Endothelial cell of umbilical vein (primary cell): ENCODE measurements at regions not wholly inside any gene's neighbourhood (a gene's known extent, or its start where the extent isn't known, plus 50 kb on each side); places are given as distances from the start of the nearest gene placed in this dataset.

Experiments
- BruUV-seq: library from RNA; stranded (reverse); fragments of 400-500 nt; replicated peaks from 2 replicates; lab custom pipeline; 2021; lab: Mats Ljungman, UMichigan
- CTCF ChIA-PET: fragments of 300-600, 350-600 bp; sonication (Branson Sonifier 250); formaldehyde crosslinking; loops from one replicate; lab custom pipeline; 2021; ENCODE audit warnings: antibody characterized with exemption, inconsistent platforms; lab: Charles Lee
- POLR2A ChIA-PET: fragments of 300-600, 350-600 bp; sonication (Branson Sonifier 250); formaldehyde crosslinking; loops from one replicate; lab custom pipeline; 2021; ENCODE audit warnings: antibody characterized with exemption, inconsistent platforms; lab: Charles Lee
- DNase-seq: peaks from one replicate; pipeline ENCODE4 v3.0.0-alpha.2; 2011; ENCODE audit warnings: low read depth, low spot score
- FAIRE-seq: peaks from 2 replicates; lab custom pipeline; 2011; peaks lifted over from hg19 to GRCh38; lab: Jason Lieb, UNC
- H2AFZ ChIP-seq: 2 replicates; pipeline ENCODE4 v1.6.0; 2012; ENCODE audit warnings: low read depth, low read length, control low read depth, inconsistent platforms
- H3K27ac ChIP-seq: 2 replicates; pipeline ENCODE4 v1.5.1; 2011; ENCODE audit warnings: low read depth, mild to moderate bottlenecking, control low read depth, low read length, moderate library complexity; ENCODE audit not compliant: insufficient read depth
- H3K27me3 ChIP-seq, 2 experiments: 2 replicates each; pipeline versions ENCODE4 v1.6.0 to v1.6.1; 2011; ENCODE audit warnings: low read length in 2 of 2, mixed read lengths in 1 of 2; ENCODE audit not compliant: control insufficient read depth in 2 of 2, insufficient read depth in 2 of 2
- H3K36me3 ChIP-seq, 2 experiments: 2 replicates in 1 of 2; 3 replicates in 1 of 2; pipeline ENCODE4 v1.5.1; 2011; ENCODE audit warnings: low read length in 2 of 2, mild to moderate bottlenecking in 1 of 2, moderate library complexity in 1 of 2; ENCODE audit not compliant: control insufficient read depth in 2 of 2, insufficient read depth in 2 of 2; ENCODE audit errors: extremely low read depth in 1 of 2
- H3K4me1 ChIP-seq: 3 replicates; pipeline ENCODE4 v1.5.1; 2011; ENCODE audit warnings: mild to moderate bottlenecking, low read length; ENCODE audit not compliant: control insufficient read depth, insufficient read depth; ENCODE audit errors: extremely low read depth
- H3K4me2 ChIP-seq: 2 replicates; pipeline ENCODE4 v1.6.1; 2011; ENCODE audit warnings: low read length, control low read depth, mixed read lengths; ENCODE audit not compliant: insufficient read depth
- H3K4me3 ChIP-seq, 3 experiments: fragments of 200-600 bp in 1 of 3; sonication (generic), shearing (Covaris generic) in 1 of 3; replicated peaks in 1 of 3; 2 replicates each; pipeline ENCODE4 v1.5.1; 2011 to 2016; ENCODE audit warnings: control low read depth in 3 of 3, low read length in 3 of 3, mild to moderate bottlenecking in 2 of 3, inconsistent platforms in 1 of 3, low read depth in 1 of 3, moderate library complexity in 1 of 3; ENCODE audit not compliant: insufficient read depth in 1 of 3
- H3K79me2 ChIP-seq: 2 replicates; pipeline ENCODE4 v1.6.0; 2012; ENCODE audit warnings: low read length, inconsistent platforms; ENCODE audit not compliant: control insufficient read depth, insufficient read depth
- H3K9ac ChIP-seq: replicated peaks from 2 replicates; pipeline ENCODE3; 2011; ENCODE audit warnings: low read length, control low read depth; ENCODE audit not compliant: insufficient read depth; ENCODE audit errors: extremely low read depth
- H3K9me1 ChIP-seq: replicated peaks from 3 replicates; pipeline ENCODE4 v1.6.0; 2011; ENCODE audit warnings: mild to moderate bottlenecking, low read length; ENCODE audit not compliant: control insufficient read depth, insufficient read depth; ENCODE audit errors: extremely low read depth
- H3K9me3 ChIP-seq: replicated peaks from 2 replicates; pipeline ENCODE4 v1.5.1; 2012; ENCODE audit warnings: low read length, inconsistent platforms; ENCODE audit not compliant: control insufficient read depth, insufficient read depth
- H4K20me1 ChIP-seq: replicated peaks from 2 replicates; pipeline ENCODE3; 2011; ENCODE audit warnings: mild to moderate bottlenecking, low read length; ENCODE audit not compliant: control insufficient read depth, insufficient read depth; ENCODE audit errors: extremely low read depth
- EZH2 ChIP-seq: IDR thresholded peaks from 2 replicates; pipeline ENCODE4 v1.6.1; 2012; ENCODE audit warnings: borderline replicate concordance, low read depth, mild to moderate bottlenecking, moderate library complexity, low read length, inconsistent platforms; ENCODE audit not compliant: severe bottlenecking
- FOS ChIP-seq: IDR thresholded peaks from 2 replicates; pipeline ENCODE4 v1.6.1; 2011; ENCODE audit warnings: mild to moderate bottlenecking, low read length, moderate library complexity, borderline replicate concordance; ENCODE audit not compliant: insufficient read depth
- GATA2 ChIP-seq: IDR thresholded peaks from 2 replicates; pipeline ENCODE4 v1.7.0; 2011; ENCODE audit warnings: low read depth, mild to moderate bottlenecking, moderate library complexity, mixed read lengths, low read length; ENCODE audit not compliant: insufficient read length, insufficient read depth
- JUN ChIP-seq: IDR thresholded peaks from 2 replicates; pipeline ENCODE4 v1.6.1; 2011; ENCODE audit warnings: borderline replicate concordance, low read depth; ENCODE audit not compliant: insufficient read length, insufficient read depth
- MYC ChIP-seq: IDR thresholded peaks from one replicate; pipeline ENCODE4 v1.6.1; 2011; ENCODE audit warnings: mild to moderate bottlenecking, low read depth, low read length
- POLR2A ChIP-seq: IDR thresholded peaks from 2 replicates; pipeline ENCODE4 v1.6.1; 2012; ENCODE audit warnings: low read depth, mild to moderate bottlenecking, control low read depth, low read length
- POLR2AphosphoS5 ChIP-seq: IDR thresholded peaks from 2 replicates; pipeline ENCODE4 v1.6.1; 2012; ENCODE audit warnings: low read depth, mild to moderate bottlenecking, control low read depth, low read length, moderate library complexity; ENCODE audit not compliant: insufficient read depth
- dilution Hi-C: fragments of 300-500 bp; cut with MboI; formaldehyde crosslinking; loops from one replicate; pipeline ENCODE4 v1.15.0; 2019; ENCODE audit warnings: low sequenced_read_pairs; ENCODE audit not compliant: extremely low pct_ligation_motif_present
- intact Hi-C: fragments of 100-400 bp; cut with micrococcal nuclease; formaldehyde crosslinking; loops from one replicate; pipeline ENCODE4 v1.10.0; 2022
- TF ChIP-seq, protein P1 (sequence below), 2 donors: IDR thresholded peaks; 1 replicate in 1 of 2; 2 replicates in 1 of 2; pipeline ENCODE4 v1.5.1; 2011; ENCODE audit warnings: low read length in 2 of 2, mild to moderate bottlenecking in 2 of 2, moderate library complexity in 2 of 2, control low read depth in 1 of 2, inconsistent platforms in 1 of 2, low read depth in 1 of 2; ENCODE audit not compliant: insufficient read depth in 1 of 2; ENCODE audit errors: extremely low read depth in 1 of 2
- TF ChIP-seq, protein P2 (sequence below): IDR thresholded peaks from 2 replicates; pipeline ENCODE4 v1.6.1; 2011; ENCODE audit not compliant: insufficient read depth, insufficient read length

DNA sequence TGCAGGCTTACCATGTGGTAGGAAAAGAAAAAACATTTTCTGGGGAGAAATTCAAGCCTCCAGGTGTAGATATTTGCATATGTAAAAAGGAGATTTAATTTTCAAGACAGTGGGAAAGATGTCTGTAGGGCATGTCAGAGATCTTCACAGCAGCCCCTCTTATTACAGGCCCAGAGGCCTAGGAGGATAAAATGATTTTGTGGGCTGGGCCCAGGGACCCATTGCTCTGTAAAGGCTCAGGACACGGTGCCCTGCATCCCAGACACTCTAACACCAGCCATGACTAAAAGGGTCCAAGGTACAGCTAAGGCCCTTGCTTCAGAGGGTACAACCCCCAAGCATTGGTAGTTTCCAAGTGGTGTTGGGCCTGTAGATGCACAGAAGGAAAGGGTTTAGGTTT lies 680.1 kb downstream of the IGSF11 start:
- ChIA-PET CTCF (no interaction called here), POLR2A (no interaction called here)
- TF ChIP-seq, protein P1, sequence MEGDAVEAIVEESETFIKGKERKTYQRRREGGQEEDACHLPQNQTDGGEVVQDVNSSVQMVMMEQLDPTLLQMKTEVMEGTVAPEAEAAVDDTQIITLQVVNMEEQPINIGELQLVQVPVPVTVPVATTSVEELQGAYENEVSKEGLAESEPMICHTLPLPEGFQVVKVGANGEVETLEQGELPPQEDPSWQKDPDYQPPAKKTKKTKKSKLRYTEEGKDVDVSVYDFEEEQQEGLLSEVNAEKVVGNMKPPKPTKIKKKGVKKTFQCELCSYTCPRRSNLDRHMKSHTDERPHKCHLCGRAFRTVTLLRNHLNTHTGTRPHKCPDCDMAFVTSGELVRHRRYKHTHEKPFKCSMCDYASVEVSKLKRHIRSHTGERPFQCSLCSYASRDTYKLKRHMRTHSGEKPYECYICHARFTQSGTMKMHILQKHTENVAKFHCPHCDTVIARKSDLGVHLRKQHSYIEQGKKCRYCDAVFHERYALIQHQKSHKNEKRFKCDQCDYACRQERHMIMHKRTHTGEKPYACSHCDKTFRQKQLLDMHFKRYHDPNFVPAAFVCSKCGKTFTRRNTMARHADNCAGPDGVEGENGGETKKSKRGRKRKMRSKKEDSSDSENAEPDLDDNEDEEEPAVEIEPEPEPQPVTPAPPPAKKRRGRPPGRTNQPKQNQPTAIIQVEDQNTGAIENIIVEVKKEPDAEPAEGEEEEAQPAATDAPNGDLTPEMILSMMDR (IDR thresholded peaks at IDR 0.05; ENCODE audit: extremely low read depth in 1 of 2, insufficient read depth in 1 of 2, low read depth in 1 of 2, low read length in 2 of 2): no peak
- TF ChIP-seq GATA2 (no peak), MYC (no peak), EZH2 (no peak), FOS (no peak), POLR2AphosphoS5 (no peak), POLR2A (no peak), JUN (no peak)
- TF ChIP-seq, protein P2, sequence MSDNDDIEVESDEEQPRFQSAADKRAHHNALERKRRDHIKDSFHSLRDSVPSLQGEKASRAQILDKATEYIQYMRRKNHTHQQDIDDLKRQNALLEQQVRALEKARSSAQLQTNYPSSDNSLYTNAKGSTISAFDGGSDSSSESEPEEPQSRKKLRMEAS: no peak
- Histone ChIP-seq H3K9me3 (peaks cover 4% of the 10 kb centered on the region), H3K4me1 (no peaks in the 10 kb centered on the region), H3K9me1 (no peaks in the 10 kb centered on the region), H3K4me2 (no peak overlapping the region), H3K79me2 (no peaks in the 10 kb centered on the region), H3K9ac (no peak overlapping the region), H3K4me3 (no peak overlapping the region), H4K20me1 (no peaks in the 10 kb centered on the region), H2AFZ (no peak overlapping the region), H3K27me3 (no peaks in the 10 kb centered on the region), H3K36me3 (no peaks in the 10 kb centered on the region), H3K27ac (no peak overlapping the region)
- DNase-seq: no peak
- dilution Hi-C loops (no loop called here), intact Hi-C loops (no loop called here)
- BruUV-seq: no TSS peak
- FAIRE-seq: no peak
